Upper lobe of left lung (tissue), 6 donors: ENCODE measurements at regions not wholly inside any gene's neighbourhood (a gene's known extent, or its start where the extent isn't known, plus 50 kb on each side); places are given as distances from the start of the nearest gene placed in this dataset.
A peak's percentile ranks its signal among the peaks of the same experiment; 100 is the strongest.

ENCODE experiments used
- ATAC-seq, 2 donors: fragments of 200-7000 bp; cut with Tn5 transposase; one replicate each; pipeline ENCODE4 v1.9.1; 2022; ENCODE audit warnings: mild to moderate bottlenecking in 2 of 2, moderate library complexity in 2 of 2; ENCODE audit not compliant: low FRiP score in 2 of 2
- DNase-seq, 2 donors: peaks; one replicate each; pipeline ENCODE4 v3.0.0-alpha.2; 2019 to 2020
- H3K27ac ChIP-seq, 4 donors: fragments of 200-600 bp; sonication (generic); one replicate each; pipeline ENCODE4 v1.5.1; 2016 to 2019
- H3K27me3 ChIP-seq, 4 donors: fragments of 200-600 bp; sonication (generic); one replicate each; pipeline ENCODE4 v1.5.1; 2017 to 2019
- H3K36me3 ChIP-seq, 4 donors: fragments of 200-600 bp; sonication (generic); one replicate each; pipeline ENCODE4 v1.5.1; 2016 to 2019
- H3K4me1 ChIP-seq, 4 donors: fragments of 200-600 bp; sonication (generic); one replicate each; pipeline ENCODE4 v1.5.1; 2018 to 2019
- H3K4me3 ChIP-seq, 4 donors: fragments of 200-600 bp; sonication (generic); one replicate each; pipeline ENCODE4 v1.5.1; 2017 to 2019; ENCODE audit warnings: mild to moderate bottlenecking in 2 of 4, moderate library complexity in 1 of 4
- H3K9me3 ChIP-seq, 4 donors: fragments of 200-600 bp; sonication (generic); one replicate each; pipeline ENCODE4 v1.5.1; 2018 to 2019
- CTCF ChIP-seq, 6 experiments: fragments of 450-650 bp in 4 of 6; fragments of 200-600 bp in 2 of 6; sonication (generic) in 2 of 6; IDR thresholded peaks; one replicate each; pipeline ENCODE4 v1.5.1; 2016 to 2019; ENCODE audit warnings: antibody characterized with exemption in 6 of 6
- EP300 ChIP-seq, 4 donors: sonication (generic); formaldehyde crosslinking; IDR thresholded peaks; one replicate each; pipeline ENCODE4 v1.5.1; 2017; ENCODE audit warnings: antibody characterized with exemption in 4 of 4, control low read depth in 2 of 4
- POLR2A ChIP-seq, 4 donors: fragments of 450-650 bp; IDR thresholded peaks; one replicate each; pipeline ENCODE4 v1.5.1; 2016 to 2017; ENCODE audit warnings: antibody characterized with exemption in 4 of 4, mild to moderate bottlenecking in 2 of 4
- POLR2AphosphoS5 ChIP-seq, 2 donors: sonication (generic); formaldehyde crosslinking; IDR thresholded peaks; one replicate each; pipeline ENCODE4 v1.5.1; 2017; ENCODE audit warnings: antibody characterized with exemption in 2 of 2
- WGBS, 2 donors: methylation state at CpG; one replicate each; pipeline ENCODE4 v1.1.5; 2017 to 2018; 5-methylcytosine and 5-hydroxymethylcytosine counted together
- donor health status: DM: no; HTN: no; CAD: no; lungs with moderate emphysema.
- donor health status: DM: no; HTN: yes; CAD: no; lungs with severe emphysema.

- no peaks in the 10 kb centered on the region for H3K36me3 ChIP-seq
- WGBS, 2 donors = 77 to 91% methylated on average over 2 of the region's 2 CpGs
- no peaks in the 10 kb centered on the region for H3K9me3 ChIP-seq
- H3K27me3 ChIP-seq = no peaks in the 10 kb centered on the region
- DNase-seq = no peak
- TF ChIP-seq POLR2AphosphoS5 (IDR thresholded peaks at IDR 0.05) (no peak), CTCF (IDR thresholded peaks at IDR 0.05) (peak in 5 of 6 experiments; percentile 18 to 57 (median 49))
- H3K4me3 ChIP-seq = no peak overlapping the region
- H3K4me1 ChIP-seq = no peaks in the 10 kb centered on the region
- H3K27ac ChIP-seq = no peak overlapping the region
- ATAC-seq = peak in 1 of 2 donors; percentile 63
Observed at GRCh38 chr6:12504325-12504966, 212.1 kb upstream of the PHACTR1 start.

- DNase-seq (no peak), ATAC-seq (no peak)
- Histone ChIP-seq H3K36me3 (no peaks in the 10 kb centered on the region), H3K9me3 (no peaks in the 10 kb centered on the region), H3K4me3 (no peak overlapping the region), H3K27ac (no peak overlapping the region), H3K27me3 (no peaks in the 10 kb centered on the region), H3K4me1 (no peaks in the 10 kb centered on the region)
- TF ChIP-seq EP300 (IDR thresholded peaks at IDR 0.05) (no peak), POLR2A (IDR thresholded peaks at IDR 0.05) (no peak), CTCF (IDR thresholded peaks at IDR 0.05) (no peak), POLR2AphosphoS5 (IDR thresholded peaks at IDR 0.05) (no peak)
- 60 to 67% methylated on average over 4 of the region's 4 CpGs for WGBS, 2 donors
Observed at GRCh38 chr6:12505486-12505885, 211.1 kb upstream of the PHACTR1 start.

GRCh38 chr6:12506159-12506558 is 210.4 kb upstream of the PHACTR1 start:
- Histone ChIP-seq H3K36me3 (no peaks in the 10 kb centered on the region), H3K4me1 (no peaks in the 10 kb centered on the region), H3K4me3 (no peak overlapping the region), H3K27me3 (no peaks in the 10 kb centered on the region), H3K27ac (no peak overlapping the region), H3K9me3 (no peaks in the 10 kb centered on the region)
- WGBS, 2 donors = 79 to 89% methylated on average over 2 of the region's 2 CpGs
- ATAC-seq = no peak
- no peak for TF ChIP-seq EP300 (IDR thresholded peaks at IDR 0.05)
- no peak for TF ChIP-seq CTCF (IDR thresholded peaks at IDR 0.05)
- no peak for TF ChIP-seq POLR2AphosphoS5 (IDR thresholded peaks at IDR 0.05)
- TF ChIP-seq POLR2A (IDR thresholded peaks at IDR 0.05) = no peak
- no peak for DNase-seq

- WGBS, 2 donors = 73 to 75% methylated on average over 3 of the region's 3 CpGs
- ATAC-seq (no peak), DNase-seq (no peak)
- Histone ChIP-seq H3K27ac (no peak overlapping the region), H3K9me3 (no peaks in the 10 kb centered on the region), H3K27me3 (no peaks in the 10 kb centered on the region), H3K36me3 (no peaks in the 10 kb centered on the region), H3K4me3 (no peak overlapping the region), H3K4me1 (no peaks in the 10 kb centered on the region)
- TF ChIP-seq EP300 (IDR thresholded peaks at IDR 0.05) (no peak), POLR2A (IDR thresholded peaks at IDR 0.05) (no peak), CTCF (IDR thresholded peaks at IDR 0.05) (no peak), POLR2AphosphoS5 (IDR thresholded peaks at IDR 0.05) (no peak)
Observed at GRCh38 chr6:12507636-12508035, 208.9 kb upstream of the PHACTR1 start.

GRCh38 chr6:12508553-12508952 is 208.0 kb upstream of the PHACTR1 start:
- no peak for ATAC-seq
- WGBS, 2 donors = 79 to 94% methylated on average over 4 of the region's 4 CpGs
- H3K4me1 ChIP-seq = no peaks in the 10 kb centered on the region

More at GRCh38 chr6:12508553-12508952, 208.0 kb upstream of the PHACTR1 start:
- no peaks in the 10 kb centered on the region for H3K36me3 ChIP-seq
- TF ChIP-seq POLR2A (IDR thresholded peaks at IDR 0.05) (no peak), CTCF (IDR thresholded peaks at IDR 0.05) (no peak), POLR2AphosphoS5 (IDR thresholded peaks at IDR 0.05) (no peak), EP300 (IDR thresholded peaks at IDR 0.05) (no peak)
- H3K27ac ChIP-seq = no peak overlapping the region
- no peaks in the 10 kb centered on the region for H3K27me3 ChIP-seq
- no peaks in the 10 kb centered on the region for H3K9me3 ChIP-seq
- DNase-seq = no peak
- H3K4me3 ChIP-seq = no peak overlapping the region
